Left hindlimb (tissue), 1 donor: ENCODE measurements at regions not wholly inside any gene's neighbourhood (a gene's known extent, or its start where the extent isn't known, plus 50 kb on each side); places are given as distances from the start of the nearest gene placed in this dataset.
"Not testable (repeated sequence)": the region's sequence is repeated elsewhere in the genome, so short reads cannot be mapped to it uniquely, and the experiment has no call there.

ENCODE experiments used
- DNase-seq: peaks from one replicate; pipeline ENCODE4 v3.0.0-alpha.2; 2018

GRCh38 chr3:144552346-144553057 lies 580.9 kb downstream of the DIPK2A start:
- no peak for DNase-seq

GRCh38 chr3:144553301-144553700 lies 581.7 kb downstream of the DIPK2A start:
- no peak for DNase-seq

- no peak for DNase-seq
These were observed 583.3 kb downstream of the DIPK2A start for GRCh38 chr3:144554889-144555288.

- no peak for DNase-seq
These were observed 584.8 kb downstream of the DIPK2A start for GRCh38 chr3:144556392-144556791.

GRCh38 chr3:144557515-144557914 lies 585.9 kb downstream of the DIPK2A start:
- DNase-seq: no peak

GRCh38 chr3:144564011-144564410 lies 592.4 kb downstream of the DIPK2A start:
- no peak for DNase-seq

- no peak for DNase-seq
These were observed 594.7 kb downstream of the DIPK2A start for GRCh38 chr3:144566320-144566719.

GRCh38 chr3:144569651-144570050 lies 598.0 kb downstream of the DIPK2A start:
- DNase-seq: no peak

- DNase-seq: no peak
These were observed 612.2 kb downstream of the DIPK2A start for GRCh38 chr3:144583871-144584270.

GRCh38 chr3:144585408-144585807 lies 613.8 kb downstream of the DIPK2A start:
- no peak for DNase-seq

GRCh38 chr3:144585953-144586352 lies 614.3 kb downstream of the DIPK2A start:
- DNase-seq: no peak

- no peak for DNase-seq
These were observed 614.8 kb downstream of the DIPK2A start for GRCh38 chr3:144586382-144586781.

- DNase-seq: no peak
These were observed 619.2 kb downstream of the DIPK2A start for GRCh38 chr3:144590854-144591253.

- DNase-seq: no peak
These were observed 622.3 kb downstream of the DIPK2A start for GRCh38 chr3:144593881-144594280.

GRCh38 chr3:144620236-144620635 lies 648.6 kb downstream of the DIPK2A start:
- not testable (repeated sequence) for DNase-seq

GRCh38 chr3:144622845-144623244 lies 651.2 kb downstream of the DIPK2A start:
- no peak for DNase-seq

GRCh38 chr3:144624656-144625055 lies 653.0 kb downstream of the DIPK2A start:
- no peak for DNase-seq

- DNase-seq: no peak
These were observed 655.2 kb downstream of the DIPK2A start for GRCh38 chr3:144626835-144627234.

- DNase-seq: no peak
These were observed 657.8 kb downstream of the DIPK2A start for GRCh38 chr3:144629381-144629780.

GRCh38 chr3:144636833-144637232 lies 665.2 kb downstream of the DIPK2A start:
- DNase-seq: no peak

- no peak for DNase-seq
These were observed 666.4 kb downstream of the DIPK2A start for GRCh38 chr3:144638009-144638408.

GRCh38 chr3:144643771-144644198 lies 672.2 kb downstream of the DIPK2A start:
- peak; percentile 31 for DNase-seq

GRCh38 chr3:144645300-144645699 lies 673.7 kb downstream of the DIPK2A start:
- DNase-seq: no peak

GRCh38 chr3:144650380-144650779 lies 678.8 kb downstream of the DIPK2A start:
- no peak for DNase-seq

GRCh38 chr3:144652573-144652972 lies 681.0 kb downstream of the DIPK2A start:
- no peak for DNase-seq
